Keratinocyte (primary cell): ENCODE measurements at regions not wholly inside any gene's neighbourhood (a gene's known extent, or its start where the extent isn't known, plus 50 kb on each side); places are given as distances from the start of the nearest gene placed in this dataset.

Experiments used
- CTCF ChIP-seq, 3 experiments: IDR thresholded peaks in 1 of 3; conservative IDR thresholded peaks in 1 of 3; optimal IDR thresholded peaks in 1 of 3; 2 replicates in 2 of 3; 3 replicates in 1 of 3; pipeline versions ENCODE3 to v1.5.1; 2011; ENCODE audit warnings: low read length in 3 of 3, mild to moderate bottlenecking in 3 of 3, moderate library complexity in 2 of 3, control low read depth in 1 of 3, inconsistent platforms in 1 of 3; ENCODE audit not compliant: insufficient read depth in 2 of 3; ENCODE audit errors: extremely low read depth in 1 of 3
- EZH2 ChIP-seq: IDR thresholded peaks from one replicate; pipeline ENCODE4 v1.6.1; 2012; ENCODE audit warnings: inconsistent platforms, mild to moderate bottlenecking, low read length, moderate library complexity

- TF ChIP-seq CTCF (optimal IDR thresholded peaks at IDR 0.05 in 1 of 3, IDR thresholded peaks at IDR 0.05 in 1 of 3, conservative IDR thresholded peaks at IDR 0.05 in 1 of 3; ENCODE audit: extremely low read depth in 1 of 3, insufficient read depth in 2 of 3, low read length in 3 of 3), result no peak
- no peak for TF ChIP-seq EZH2
Measured at GRCh38 chr10:30133198-30133597, 73.8 kb upstream of the JCAD start.
